Adrenal gland (tissue), 5 donors: ENCODE measurements at regions not wholly inside any gene's neighbourhood (a gene's known extent, or its start where the extent isn't known, plus 50 kb on each side); places are given as distances from the start of the nearest gene placed in this dataset.
"Not testable (repeated sequence)": the region's sequence is repeated elsewhere in the genome, so short reads cannot be mapped to it uniquely, and the experiment has no call there.

ENCODE experiments used
- POLR2A ChIP-seq, 2 donors: fragments of 450-650 bp; IDR thresholded peaks; one replicate each; pipeline ENCODE4 v1.6.1; 2017; ENCODE audit warnings: antibody characterized with exemption in 2 of 2, mild to moderate bottlenecking in 2 of 2, moderate library complexity in 1 of 2
- TF ChIP-seq, protein P1 (sequence below), 6 experiments: fragments of 450-650 bp in 4 of 6; fragments of 200-600 bp in 2 of 6; sonication (generic) in 1 of 6; IDR thresholded peaks; 1 replicate in 5 of 6; 2 replicates in 1 of 6; pipeline versions ENCODE4 v1.5.1 to v1.8.0; 2016 to 2021; ENCODE audit warnings: antibody characterized with exemption in 6 of 6, mild to moderate bottlenecking in 2 of 6, moderate library complexity in 1 of 6
- donor health status: DM: no; HTN: no; CAD: no.

DNA sequence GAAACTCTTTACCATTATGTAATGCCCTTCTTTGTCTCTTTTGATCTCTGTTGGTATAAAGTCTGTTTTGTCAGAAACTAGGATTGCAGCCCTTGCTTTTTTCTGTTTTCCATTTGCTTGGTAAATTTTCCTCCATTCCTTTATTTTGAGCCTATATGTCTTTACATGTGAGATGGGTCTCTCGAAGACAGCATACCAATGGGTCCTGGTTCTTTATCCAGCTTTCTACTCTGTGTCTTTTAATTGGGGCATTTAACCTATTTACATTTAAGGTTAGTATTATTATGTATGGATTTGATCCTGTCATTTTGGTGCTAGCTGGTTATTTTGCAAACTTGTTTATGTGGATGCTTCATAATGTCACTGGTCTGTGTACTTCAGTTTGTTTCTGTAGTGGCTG is 191.3 kb downstream of the S1PR1 start:
- not testable (repeated sequence) for TF ChIP-seq POLR2A (IDR thresholded peaks at IDR 0.05)
- TF ChIP-seq, protein P1, sequence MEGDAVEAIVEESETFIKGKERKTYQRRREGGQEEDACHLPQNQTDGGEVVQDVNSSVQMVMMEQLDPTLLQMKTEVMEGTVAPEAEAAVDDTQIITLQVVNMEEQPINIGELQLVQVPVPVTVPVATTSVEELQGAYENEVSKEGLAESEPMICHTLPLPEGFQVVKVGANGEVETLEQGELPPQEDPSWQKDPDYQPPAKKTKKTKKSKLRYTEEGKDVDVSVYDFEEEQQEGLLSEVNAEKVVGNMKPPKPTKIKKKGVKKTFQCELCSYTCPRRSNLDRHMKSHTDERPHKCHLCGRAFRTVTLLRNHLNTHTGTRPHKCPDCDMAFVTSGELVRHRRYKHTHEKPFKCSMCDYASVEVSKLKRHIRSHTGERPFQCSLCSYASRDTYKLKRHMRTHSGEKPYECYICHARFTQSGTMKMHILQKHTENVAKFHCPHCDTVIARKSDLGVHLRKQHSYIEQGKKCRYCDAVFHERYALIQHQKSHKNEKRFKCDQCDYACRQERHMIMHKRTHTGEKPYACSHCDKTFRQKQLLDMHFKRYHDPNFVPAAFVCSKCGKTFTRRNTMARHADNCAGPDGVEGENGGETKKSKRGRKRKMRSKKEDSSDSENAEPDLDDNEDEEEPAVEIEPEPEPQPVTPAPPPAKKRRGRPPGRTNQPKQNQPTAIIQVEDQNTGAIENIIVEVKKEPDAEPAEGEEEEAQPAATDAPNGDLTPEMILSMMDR (IDR thresholded peaks at IDR 0.05): not testable (repeated sequence)
